Erythroblast (primary cell): ENCODE measurements at regions not wholly inside any gene's neighbourhood (a gene's known extent, or its start where the extent isn't known, plus 50 kb on each side); places are given as distances from the start of the nearest gene placed in this dataset.

Experiments
- GATA1 ChIP-seq: IDR thresholded peaks from 2 replicates; pipeline ENCODE4 v1.6.1; 2011; ENCODE audit warnings: low read depth, mild to moderate bottlenecking, control low read depth, low read length, moderate library complexity
- POLR2A ChIP-seq: IDR thresholded peaks from 2 replicates; pipeline ENCODE4 v1.6.1; 2011; ENCODE audit warnings: mild to moderate bottlenecking, low read length

DNA sequence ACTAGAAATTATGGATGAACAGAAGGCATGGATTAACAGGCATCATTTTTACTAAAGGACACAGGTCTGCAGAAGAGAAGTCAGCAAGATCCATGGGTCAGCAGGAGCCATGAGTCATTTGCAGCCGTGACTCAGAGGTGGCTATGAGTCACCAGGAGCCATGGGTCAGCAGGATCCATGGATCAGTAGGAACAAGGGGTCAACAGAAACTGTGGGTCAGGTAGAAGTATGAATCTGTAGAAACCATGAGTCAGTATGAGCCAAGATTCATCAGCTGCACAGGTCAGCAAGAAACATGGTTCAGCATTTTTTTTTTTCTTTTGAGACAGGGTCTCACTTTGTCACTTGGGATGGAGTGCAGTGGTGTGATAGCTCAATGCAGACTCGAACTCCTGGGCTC lies 58.2 kb upstream of the HS3ST4 start:
- no peak for TF ChIP-seq POLR2A
- TF ChIP-seq GATA1, result no peak
